NCI-H1092 (cell line): ENCODE measurements at regions not wholly inside any gene's neighbourhood (a gene's known extent, or its start where the extent isn't known, plus 50 kb on each side); places are given as distances from the start of the nearest gene placed in this dataset.
"Not testable (repeated sequence)": the region's sequence is repeated elsewhere in the genome, so short reads cannot be mapped to it uniquely, and the experiment has no call there.

Experiments
- DNase-seq: peaks from one replicate; lab custom pipeline; 2025; lab: John Stamatoyannopoulos, UW

GRCh38 chr18:76634564-76634963 lies 139.5 kb upstream of the ZNF516 start:
- no peak for DNase-seq

GRCh38 chr18:76633588-76634269 lies 138.7 kb upstream of the ZNF516 start:
- no peak for DNase-seq

- no peak for DNase-seq
Measured at GRCh38 chr18:76627444-76627843, 132.4 kb upstream of the ZNF516 start.

- DNase-seq, result no peak
Measured at GRCh38 chr18:76626991-76627390, 131.9 kb upstream of the ZNF516 start.

GRCh38 chr18:76622651-76623050 lies 127.6 kb upstream of the ZNF516 start:
- no peak for DNase-seq

- DNase-seq, result peak; percentile 27
Measured at GRCh38 chr18:76621782-76622495, 126.9 kb upstream of the ZNF516 start.

GRCh38 chr18:76621226-76621625 lies 126.2 kb upstream of the ZNF516 start:
- peak; percentile 23 for DNase-seq

DNA sequence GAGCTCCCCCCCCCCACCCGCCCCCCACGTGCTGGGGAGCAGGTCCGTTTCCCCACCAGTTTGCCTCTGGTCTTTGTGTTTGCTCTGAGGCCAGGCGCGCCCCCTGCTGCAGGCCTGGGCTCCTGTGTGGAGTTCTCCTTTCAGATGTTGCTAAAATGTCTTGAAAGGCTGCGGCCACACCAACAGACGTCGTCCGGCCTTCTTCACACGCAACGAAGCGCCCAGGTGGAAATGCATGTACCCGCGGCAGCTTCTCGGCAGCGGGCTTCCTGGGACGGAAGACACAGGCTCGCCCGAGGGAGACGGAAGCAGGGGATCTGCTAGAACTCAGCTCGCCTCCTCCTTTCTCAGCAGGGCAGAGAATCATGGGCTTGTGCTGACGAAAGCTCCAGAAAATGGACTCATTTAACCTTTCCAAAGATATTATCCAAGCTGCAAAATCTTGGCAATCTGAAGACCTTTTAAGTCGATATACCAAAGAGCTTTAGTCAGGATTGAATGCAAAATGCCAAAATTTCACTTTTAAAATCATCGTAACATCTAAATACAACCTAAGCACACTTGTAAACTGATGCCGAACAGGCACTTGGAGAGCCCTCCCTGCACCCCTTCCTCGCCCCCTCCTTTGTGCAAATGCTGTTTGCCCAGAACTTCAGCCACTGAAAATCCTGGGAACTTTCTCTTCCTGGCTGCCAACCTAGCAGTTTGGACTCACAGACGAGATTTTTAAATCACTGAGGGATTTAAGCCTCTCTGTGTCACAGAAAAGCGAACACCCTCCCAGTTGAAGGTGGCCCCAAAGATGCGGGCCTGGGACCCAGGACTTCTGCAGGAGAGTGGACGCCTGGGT lies 125.5 kb upstream of the ZNF516 start:
- peak; percentile 72 for DNase-seq

DNA sequence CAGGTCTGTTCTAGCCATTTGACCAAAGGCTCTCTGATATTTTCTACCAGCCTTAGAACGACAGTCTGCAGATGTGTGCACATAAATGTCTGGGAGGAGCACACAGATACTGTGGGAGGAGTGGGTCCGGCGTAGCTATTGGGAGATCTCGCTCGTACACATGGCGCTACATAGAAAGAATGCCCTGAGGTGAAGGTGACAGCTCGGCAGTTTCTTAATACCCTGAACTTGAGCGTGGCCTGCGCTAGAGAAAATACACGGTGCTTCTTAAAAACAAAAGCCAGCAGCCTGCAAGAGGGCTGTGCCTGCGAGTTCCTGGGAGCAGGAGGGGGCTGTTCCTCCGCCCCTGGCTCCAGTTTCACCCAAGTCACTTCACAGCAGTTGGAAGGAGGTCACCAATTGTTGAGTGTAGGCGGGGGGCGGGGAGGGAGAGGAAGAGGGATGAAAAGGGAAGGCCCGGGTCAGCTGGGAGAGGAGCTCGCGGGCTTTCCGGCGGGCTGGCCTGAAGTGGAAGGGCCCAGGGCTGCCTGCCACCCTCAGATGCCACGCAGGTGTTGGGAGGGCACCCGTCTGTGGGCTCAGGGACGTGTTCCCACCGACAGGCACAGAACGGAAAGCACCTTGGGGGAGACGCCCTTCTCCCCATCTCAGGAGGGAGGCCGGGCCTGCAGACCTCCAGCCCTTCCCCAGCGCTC lies 124.7 kb upstream of the ZNF516 start:
- peak; percentile 47 for DNase-seq

DNA sequence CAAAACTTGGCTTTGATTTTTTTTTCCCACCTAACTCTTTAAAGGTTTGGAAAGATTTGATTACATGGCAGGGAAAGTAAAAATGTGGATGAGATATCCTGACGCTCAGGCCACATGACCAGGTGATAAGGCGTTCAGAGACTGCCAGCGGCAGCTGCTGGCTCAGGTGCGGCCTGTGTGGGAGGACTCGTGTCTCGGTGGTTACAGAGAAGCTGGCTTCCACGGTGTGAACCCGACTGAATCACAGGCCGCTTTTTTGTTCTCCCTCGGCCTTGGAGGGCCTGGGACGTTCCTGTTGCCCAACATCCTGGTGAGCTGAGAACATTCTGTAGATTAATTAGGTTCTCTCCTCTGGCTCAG lies 124.2 kb upstream of the ZNF516 start:
- peak; percentile 50 for DNase-seq

DNA sequence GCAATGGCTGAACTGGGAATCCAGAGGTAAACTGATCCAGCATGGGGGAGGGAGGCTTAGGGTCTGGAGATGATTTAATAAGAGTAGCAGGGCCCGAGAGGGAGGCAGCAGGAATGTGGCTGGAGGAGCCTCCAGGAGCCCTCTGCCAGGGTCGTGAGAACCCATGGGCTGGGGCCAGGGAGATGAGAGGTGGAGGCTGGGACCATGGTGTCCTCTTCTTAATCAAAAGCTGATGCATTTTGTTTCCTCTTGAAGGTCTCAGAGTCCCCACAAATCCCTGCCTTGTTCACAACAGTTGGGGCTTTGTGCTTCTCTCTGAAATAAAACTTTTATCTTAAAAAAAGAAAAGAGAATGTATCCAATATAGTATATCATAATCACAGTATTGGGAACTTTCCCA lies 123.7 kb upstream of the ZNF516 start:
- no peak for DNase-seq

- no peak for DNase-seq
Measured at GRCh38 chr18:76616373-76616772, 121.3 kb upstream of the ZNF516 start.

- no peak for DNase-seq
Measured at GRCh38 chr18:76615065-76615733, 120.2 kb upstream of the ZNF516 start.

GRCh38 chr18:76613755-76614120 lies 118.7 kb upstream of the ZNF516 start:
- no peak for DNase-seq

GRCh38 chr18:76613053-76613754 lies 118.2 kb upstream of the ZNF516 start:
- DNase-seq, result no peak

- not testable (repeated sequence) for DNase-seq
Measured at GRCh38 chr18:76611750-76612045, 116.7 kb upstream of the ZNF516 start.

- no peak for DNase-seq
Measured at GRCh38 chr18:76610933-76611749, 116.1 kb upstream of the ZNF516 start.

DNA sequence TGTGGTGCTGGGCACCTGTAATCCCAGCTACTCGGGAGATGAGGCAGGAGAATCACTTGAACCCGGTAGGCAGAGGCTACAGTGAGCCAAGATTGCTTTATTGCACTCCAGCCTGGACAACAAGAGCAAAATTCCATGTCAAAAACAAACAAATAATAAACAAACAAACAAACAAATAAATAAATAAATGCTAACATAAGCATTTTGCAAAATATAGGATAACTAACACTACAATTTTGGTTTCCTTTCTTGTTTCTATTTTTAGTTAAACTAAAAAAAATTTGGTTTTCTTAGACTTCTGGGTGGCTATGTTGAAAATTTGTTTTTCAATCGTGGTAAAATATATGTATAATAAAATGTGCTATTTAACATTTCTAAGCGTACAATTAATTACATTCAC lies 115.0 kb upstream of the ZNF516 start:
- no peak for DNase-seq

DNA sequence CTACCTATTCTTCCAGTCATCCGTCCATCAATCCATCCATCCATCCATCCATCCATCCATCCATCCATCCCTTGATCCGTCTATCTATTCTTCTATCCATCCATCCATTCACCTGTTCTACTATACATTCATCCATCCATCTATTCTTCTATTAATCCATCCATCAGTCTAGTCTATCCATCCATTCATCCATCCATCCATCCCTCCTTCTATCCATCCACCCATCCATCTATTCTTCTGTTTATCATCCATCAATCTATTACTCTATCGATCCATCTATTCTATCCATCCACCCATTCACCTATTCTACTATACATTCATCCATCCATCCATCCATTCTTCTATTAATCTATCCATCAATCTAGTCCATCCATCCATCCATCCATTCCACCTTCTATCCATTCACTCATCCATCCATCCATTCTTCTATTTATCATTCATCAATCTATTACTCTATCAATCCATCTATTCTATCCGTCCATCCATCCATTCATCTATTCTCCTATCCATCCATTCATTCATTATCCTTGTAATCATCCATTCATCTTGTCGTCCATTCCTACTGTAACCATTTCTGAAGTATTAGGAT lies 110.4 kb upstream of the ZNF516 start:
- no peak for DNase-seq

DNA sequence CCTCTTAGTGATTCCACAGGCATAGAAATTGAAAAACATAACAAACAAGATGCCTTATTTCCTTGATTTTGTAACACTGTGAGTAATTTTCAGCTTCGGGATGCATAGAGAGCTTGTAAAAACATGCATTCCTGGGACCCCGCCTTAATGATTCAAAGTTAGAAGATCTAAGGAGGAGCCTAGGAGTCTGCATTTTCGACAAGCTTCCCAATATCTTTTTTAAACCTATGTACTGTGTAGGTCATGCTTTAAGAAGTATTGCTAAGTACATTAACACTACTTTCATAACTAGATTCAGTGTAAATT lies 109.8 kb upstream of the ZNF516 start:
- no peak for DNase-seq
